Glomerular visceral epithelial cell (primary cell): ENCODE measurements at regions not wholly inside any gene's neighbourhood (a gene's known extent, or its start where the extent isn't known, plus 50 kb on each side); places are given as distances from the start of the nearest gene placed in this dataset.
"Not testable (repeated sequence)": the region's sequence is repeated elsewhere in the genome, so short reads cannot be mapped to it uniquely, and the experiment has no call there.

Experiments
- DNase-seq: peaks from one replicate; pipeline ENCODE4 v3.0.0-alpha.2; 2016; ENCODE audit errors: extremely low spot score

- not testable (repeated sequence) for DNase-seq
These were observed 569.8 kb upstream of the USP24 start for GRCh38 chr1:55784941-55785450.

- peak; percentile 59 for DNase-seq
These were observed 566.8 kb upstream of the USP24 start for GRCh38 chr1:55781944-55782482.

- no peak for DNase-seq
These were observed 565.8 kb upstream of the USP24 start for GRCh38 chr1:55781003-55781402.

GRCh38 chr1:55777545-55777944, 562.4 kb upstream of the USP24 start:
- DNase-seq: no peak

GRCh38 chr1:55775007-55775406, 559.8 kb upstream of the USP24 start:
- no peak for DNase-seq

- no peak for DNase-seq
These were observed 559.3 kb upstream of the USP24 start for GRCh38 chr1:55774446-55774845.

- DNase-seq: no peak
These were observed 558.2 kb upstream of the USP24 start for GRCh38 chr1:55773211-55773940.

- no peak for DNase-seq
These were observed 553.3 kb upstream of the USP24 start for GRCh38 chr1:55768327-55768952.

GRCh38 chr1:55767171-55767570, 552.0 kb upstream of the USP24 start:
- no peak for DNase-seq

- DNase-seq: not testable (repeated sequence)
These were observed 550.3 kb upstream of the USP24 start for GRCh38 chr1:55765505-55765904.

GRCh38 chr1:55751776-55752175, 536.6 kb upstream of the USP24 start:
- DNase-seq: no peak

- DNase-seq: no peak
These were observed 535.4 kb upstream of the USP24 start for GRCh38 chr1:55750628-55750995.

GRCh38 chr1:55749975-55750627, 534.9 kb upstream of the USP24 start:
- DNase-seq: no peak

GRCh38 chr1:55747408-55747841, 532.3 kb upstream of the USP24 start:
- no peak for DNase-seq

GRCh38 chr1:55746710-55747109, 531.5 kb upstream of the USP24 start:
- DNase-seq: no peak

- no peak for DNase-seq
These were observed 526.4 kb upstream of the USP24 start for GRCh38 chr1:55741516-55741915.

GRCh38 chr1:55735106-55735505, 519.9 kb upstream of the USP24 start:
- no peak for DNase-seq

- peak; percentile 62 for DNase-seq
These were observed 511.8 kb upstream of the USP24 start for GRCh38 chr1:55726994-55727393.

GRCh38 chr1:55725378-55725777, 510.2 kb upstream of the USP24 start:
- no peak for DNase-seq

GRCh38 chr1:55724551-55725325, 509.6 kb upstream of the USP24 start:
- DNase-seq: no peak

- no peak for DNase-seq
These were observed 507.8 kb upstream of the USP24 start for GRCh38 chr1:55723001-55723400.

- DNase-seq: no peak
These were observed 505.1 kb upstream of the USP24 start for GRCh38 chr1:55720261-55720660.
